ENCODE measurements at regions not wholly inside any gene's neighbourhood (a gene's known extent, or its start where the extent isn't known, plus 50 kb on each side); places are given as distances from the start of the nearest gene placed in this dataset.
"Not testable (repeated sequence)": the region's sequence is repeated elsewhere in the genome, so short reads cannot be mapped to it uniquely, and the experiment has no call there.

DNA sequence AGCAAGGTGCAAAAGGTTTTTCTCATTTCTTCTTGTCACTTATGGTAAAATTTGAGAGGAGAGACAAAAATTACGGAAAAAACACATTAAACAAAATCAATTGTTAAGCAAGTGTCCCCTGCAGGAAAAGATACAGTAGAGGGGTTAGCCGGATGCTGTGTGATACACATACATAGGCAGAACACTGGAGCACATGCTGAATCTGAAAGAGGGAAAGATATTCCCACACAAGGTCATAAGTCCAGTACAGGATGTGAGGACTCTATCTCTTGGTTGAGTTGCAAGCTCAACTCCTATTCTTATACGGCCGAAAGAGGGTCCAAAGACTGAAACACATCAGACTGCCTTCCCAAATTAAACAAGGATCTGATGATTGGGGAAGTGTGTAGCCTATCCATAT lies 427.5 kb upstream of the NUDT12 start:
- DNase-seq (ENCODE audit: extremely low read depth in 1 of 11, low read depth in 9 of 11, low spot score in 4 of 11), result no peak

DNA sequence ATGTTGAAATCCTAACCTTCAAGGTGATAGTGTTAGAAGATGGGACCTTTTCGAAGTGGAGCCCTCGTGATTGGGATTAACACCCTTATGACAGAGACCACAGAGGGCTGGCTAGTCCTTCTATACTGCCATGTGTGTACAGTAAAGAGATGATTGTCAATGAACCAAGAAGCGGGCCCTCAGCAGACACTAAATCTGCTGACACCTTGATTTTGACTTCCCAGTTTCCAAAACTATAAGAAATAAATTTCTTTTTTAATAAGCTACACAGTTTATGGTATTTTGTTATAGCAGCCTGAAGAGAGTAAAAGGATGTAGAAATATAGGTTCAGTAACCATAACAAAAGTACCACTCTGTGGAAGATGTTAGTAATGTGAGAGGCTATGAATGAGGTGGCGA lies 419.0 kb upstream of the NUDT12 start:
- DNase-seq (ENCODE audit: extremely low read depth in 1 of 11, low read depth in 9 of 11, low spot score in 4 of 11), result no peak

DNA sequence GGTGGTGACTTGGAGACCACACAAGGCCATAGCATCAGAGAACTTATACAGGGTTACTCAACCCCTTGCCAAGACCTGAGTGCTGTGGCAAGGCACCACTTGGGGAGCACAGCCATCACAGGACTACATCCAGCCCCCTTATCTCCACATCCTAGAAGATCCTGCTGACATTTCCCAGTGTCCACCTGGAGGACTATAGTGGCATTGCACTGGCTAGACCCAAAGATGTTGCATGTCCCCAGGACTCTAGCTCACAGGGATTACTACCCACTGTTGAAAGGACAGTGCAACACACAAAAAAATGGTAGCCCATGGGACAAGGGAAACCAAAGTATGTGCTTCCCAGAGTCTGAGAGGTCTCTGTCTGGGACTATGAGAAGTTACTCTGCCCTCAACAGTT lies 411.1 kb upstream of the NUDT12 start:
- DNase-seq (ENCODE audit: extremely low read depth in 1 of 11, low read depth in 9 of 11, low spot score in 4 of 11), result no peak

DNA sequence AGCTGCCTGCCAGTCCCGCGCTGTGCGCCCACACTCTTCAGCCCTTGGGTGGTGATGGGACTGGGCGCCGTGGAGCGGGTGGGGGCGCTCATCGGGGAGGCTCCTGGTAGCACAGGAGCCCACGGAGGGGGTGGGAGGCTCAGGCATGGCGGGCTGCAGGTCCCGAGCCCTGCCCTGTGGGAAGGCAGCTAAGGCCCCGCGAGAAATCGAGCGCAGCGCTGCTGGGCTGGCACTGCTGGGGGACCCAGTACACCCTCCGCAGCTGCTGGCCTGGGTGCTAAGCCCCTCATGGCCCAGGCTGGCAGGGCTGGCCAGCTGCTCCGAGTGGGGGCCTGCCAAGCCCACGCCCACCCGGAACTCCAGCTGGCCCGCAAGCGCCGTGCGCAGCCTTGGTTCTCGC lies 403.7 kb upstream of the NUDT12 start:
- not testable (repeated sequence) for DNase-seq (ENCODE audit: extremely low read depth in 1 of 11, low read depth in 9 of 11, low spot score in 4 of 11)

DNA sequence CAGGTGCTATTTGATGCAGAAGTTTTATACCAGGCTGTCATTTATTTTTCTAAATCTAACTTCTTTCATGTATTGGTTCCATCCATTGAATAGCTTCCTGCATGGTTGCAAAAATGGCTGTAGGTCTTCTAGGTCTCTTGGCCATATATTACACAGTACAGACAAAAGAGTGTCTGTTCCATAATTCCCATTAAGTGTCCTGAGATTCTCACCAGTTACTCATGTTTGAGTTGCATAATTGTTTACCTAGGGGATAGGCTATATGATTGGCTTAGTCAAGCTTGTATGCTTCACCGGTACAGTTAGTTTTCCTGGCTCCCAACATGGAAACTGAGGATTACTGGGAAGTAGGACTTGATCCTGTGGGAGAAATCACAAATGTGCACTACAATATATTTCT lies 399.4 kb upstream of the NUDT12 start:
- DNase-seq (ENCODE audit: extremely low read depth in 1 of 11, low read depth in 9 of 11, low spot score in 4 of 11), result no peak

DNA sequence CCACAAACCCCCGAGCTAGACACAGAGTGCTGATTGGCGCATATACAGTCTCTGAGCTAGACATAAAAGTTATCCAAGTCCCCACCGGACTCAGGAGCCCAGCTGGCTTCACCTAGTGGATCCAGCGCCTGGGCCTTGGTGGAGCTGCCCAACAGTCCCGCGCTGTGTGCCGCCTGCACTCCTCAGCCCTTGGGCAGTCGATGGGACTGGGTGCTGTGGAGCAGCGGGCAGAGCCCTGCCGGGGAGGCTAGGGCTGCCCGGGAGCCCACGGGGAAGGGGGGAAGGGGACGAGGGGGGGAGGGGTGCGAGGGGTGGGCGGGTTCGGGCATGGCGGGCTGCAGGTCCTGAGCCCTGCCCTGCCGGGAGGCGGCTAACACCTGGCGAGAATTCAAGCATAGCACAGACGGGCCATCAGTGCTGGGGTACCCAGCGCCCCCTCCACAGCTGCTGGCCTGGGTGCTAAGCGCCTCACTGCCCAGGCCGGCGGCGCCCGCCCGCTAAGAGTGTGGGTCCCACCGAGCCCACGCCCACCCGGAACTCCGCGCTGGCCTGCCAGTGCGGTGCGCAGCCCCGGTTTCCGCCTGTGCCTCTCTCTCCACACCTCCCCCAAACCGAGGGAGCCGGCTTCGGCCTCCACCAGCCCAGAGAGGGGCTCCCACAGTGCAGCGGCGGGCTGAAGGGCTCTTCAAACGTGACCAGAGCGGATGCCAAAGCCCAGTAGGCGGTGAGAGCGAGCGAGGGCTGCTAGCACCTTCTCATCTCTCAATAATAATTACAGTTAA lies 391.2 kb upstream of the NUDT12 start:
- no peak for DNase-seq (ENCODE audit: extremely low read depth in 1 of 11, low read depth in 9 of 11, low spot score in 4 of 11)

DNA sequence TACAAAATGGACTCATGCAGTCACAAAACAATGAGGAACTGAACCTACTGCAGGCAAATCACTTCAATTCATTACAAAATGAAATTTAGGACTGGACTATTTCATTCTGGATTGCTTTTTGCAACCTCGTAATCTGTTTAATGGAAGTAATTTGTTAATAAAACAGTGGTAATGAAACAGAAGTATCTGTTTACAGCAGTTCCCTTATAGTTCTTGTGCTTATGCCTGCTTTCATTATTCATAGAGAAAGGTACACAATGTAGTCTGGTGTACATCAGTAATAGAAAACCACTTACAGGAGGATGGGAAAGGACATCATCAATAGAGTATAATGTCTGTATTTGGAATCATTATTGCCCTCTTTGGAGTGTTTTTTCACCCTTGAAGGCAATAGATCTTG lies 389.2 kb upstream of the NUDT12 start:
- no peak for DNase-seq (ENCODE audit: extremely low read depth in 1 of 11, low read depth in 9 of 11, low spot score in 4 of 11)

DNA sequence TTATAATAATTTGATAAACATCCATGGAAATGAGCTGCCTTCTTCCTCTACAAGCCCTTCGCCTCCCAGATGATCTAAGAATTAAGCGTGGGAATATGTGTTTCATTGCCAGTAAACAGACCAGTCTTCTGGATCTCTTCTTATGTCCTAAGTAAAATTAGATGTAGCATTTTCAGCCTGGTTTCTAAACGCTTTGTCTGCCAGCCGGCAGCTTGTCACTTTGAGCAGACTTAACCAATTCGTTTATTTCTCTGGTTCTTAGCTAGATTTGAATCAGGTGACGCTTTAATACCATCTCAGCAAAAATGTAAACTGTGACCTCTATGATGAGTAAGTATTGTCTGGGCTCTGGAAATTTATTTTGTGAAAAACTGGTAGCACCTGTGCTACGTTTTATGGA lies 380.6 kb upstream of the NUDT12 start:
- no peak for DNase-seq (ENCODE audit: extremely low read depth in 1 of 11, low read depth in 9 of 11, low spot score in 4 of 11)

DNA sequence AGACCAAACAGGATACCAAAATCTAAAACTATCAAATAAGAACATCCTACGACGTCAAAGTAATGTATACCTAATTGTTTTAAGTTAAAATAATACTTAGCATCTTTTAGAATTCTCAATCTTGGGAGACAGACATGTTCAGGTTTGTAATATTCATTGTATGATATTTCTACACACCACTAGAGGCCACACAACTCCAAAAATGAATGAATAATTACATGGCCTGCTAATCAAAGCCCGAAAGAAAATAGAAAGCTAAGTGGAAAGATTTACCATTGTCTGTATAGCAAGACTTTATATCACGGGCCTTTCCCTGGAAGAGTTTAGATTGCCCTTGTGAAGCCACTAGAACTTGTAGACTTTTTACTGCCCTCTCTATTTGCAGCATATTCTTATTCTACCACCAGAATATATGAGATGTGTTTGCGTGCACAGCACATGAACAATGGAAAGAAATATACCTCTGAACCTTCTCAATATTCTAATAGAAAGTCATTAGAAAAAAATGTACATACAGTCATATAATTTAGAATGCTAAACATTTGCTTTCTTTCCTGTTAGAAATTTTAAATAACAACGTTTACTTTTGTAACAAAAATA lies 380.1 kb upstream of the NUDT12 start:
- DNase-seq (ENCODE audit: extremely low read depth in 1 of 11, low read depth in 9 of 11, low spot score in 4 of 11), result no peak

DNA sequence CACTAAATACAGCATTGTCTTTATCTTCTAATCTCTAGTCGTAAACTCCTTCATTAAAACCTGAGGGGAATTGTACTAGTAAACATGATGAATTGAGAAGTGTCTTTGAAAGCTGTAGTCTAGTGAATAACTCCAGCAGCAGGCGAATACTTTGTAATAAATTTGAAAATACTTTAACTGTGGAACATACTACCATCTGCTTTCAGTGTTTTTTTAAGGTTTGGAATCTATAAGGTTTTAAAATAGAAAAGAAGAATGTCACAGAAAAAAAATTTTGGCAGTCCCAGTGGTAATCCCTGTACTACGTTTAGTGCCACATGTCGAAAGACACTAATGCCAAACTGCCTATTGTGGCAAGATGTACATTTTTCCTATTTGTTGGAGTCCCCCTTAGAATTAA lies 379.0 kb upstream of the NUDT12 start:
- no peak for DNase-seq (ENCODE audit: extremely low read depth in 1 of 11, low read depth in 9 of 11, low spot score in 4 of 11)

DNA sequence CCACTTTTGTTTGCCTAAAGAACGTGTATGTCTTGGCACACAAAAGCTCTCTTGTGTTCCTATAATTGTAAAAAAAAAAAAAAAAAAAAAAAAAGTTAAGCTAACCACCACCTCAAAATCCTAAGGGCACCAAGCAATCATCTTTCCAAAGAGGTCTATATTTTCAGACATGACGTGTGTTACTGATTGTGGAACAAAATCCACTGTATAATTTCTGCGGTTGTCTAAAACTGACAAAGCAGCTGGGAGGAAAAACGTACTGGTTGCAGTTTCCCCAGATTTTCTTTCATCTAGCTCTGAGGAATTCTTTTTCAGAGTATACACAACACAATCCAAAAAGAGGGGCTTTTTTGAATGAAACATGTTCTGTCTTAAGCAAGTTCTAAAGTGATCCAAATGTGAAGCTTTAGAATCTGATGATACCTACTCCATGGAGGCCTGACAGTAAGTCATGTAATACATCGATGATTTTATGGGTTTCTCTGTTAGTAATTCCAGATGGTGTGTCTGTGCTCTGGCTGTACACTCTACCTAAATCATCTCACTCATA lies 375.6 kb upstream of the NUDT12 start:
- DNase-seq (ENCODE audit: extremely low read depth in 1 of 11, low read depth in 9 of 11, low spot score in 4 of 11), result no peak

DNA sequence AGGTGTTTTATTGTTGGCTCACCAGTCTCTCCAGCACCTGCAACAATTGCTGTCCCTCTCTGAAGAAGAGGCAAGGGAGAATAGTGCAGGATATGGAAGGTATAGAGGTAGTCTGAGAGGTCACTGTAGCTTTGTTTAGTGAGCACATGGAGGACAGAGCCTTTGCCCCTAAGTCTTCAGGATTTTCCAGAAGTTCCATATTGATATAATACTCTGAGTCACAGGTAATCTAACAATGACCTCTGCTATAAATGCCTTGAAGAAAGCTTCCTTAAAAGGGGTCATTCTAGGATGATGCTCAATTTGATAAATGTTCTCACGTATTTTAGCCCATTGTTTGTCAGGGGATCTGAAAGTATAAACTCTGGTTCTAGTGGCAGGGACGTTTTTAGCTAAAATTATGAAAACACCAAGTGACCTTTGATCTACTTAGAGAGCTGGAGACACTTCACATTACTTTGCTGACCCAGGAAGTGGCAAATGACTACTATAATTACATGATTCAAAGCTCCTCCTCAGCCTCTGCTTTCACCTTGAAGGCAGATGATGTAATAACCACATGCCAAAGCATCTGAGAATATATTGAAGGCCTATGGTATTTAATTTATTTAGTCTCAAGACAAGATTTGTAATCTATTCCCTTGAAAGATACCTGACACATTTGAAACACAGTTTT lies 366.9 kb upstream of the NUDT12 start:
- DNase-seq (ENCODE audit: extremely low read depth in 1 of 11, low read depth in 9 of 11, low spot score in 4 of 11), result no peak

DNA sequence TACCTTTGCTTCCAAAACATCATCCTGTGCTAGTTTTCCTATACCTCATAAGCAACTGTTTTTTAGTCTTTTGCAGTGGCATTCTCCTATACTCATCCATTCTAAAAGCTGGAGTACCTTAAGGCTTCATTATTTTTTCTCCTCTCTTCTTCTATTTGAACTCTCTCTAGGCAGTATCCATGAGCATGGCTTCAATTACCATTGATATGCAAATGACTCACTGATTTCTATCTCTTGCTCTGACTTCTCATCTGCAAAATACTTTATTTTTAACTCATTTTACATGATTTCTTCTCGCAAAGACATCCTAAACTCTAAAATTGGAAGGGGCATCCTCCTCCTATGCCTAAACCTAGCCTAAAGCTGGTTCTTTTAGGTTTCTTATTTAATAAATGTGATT lies 365.1 kb upstream of the NUDT12 start:
- DNase-seq (ENCODE audit: extremely low read depth in 1 of 11, low read depth in 9 of 11, low spot score in 4 of 11), result no peak

DNA sequence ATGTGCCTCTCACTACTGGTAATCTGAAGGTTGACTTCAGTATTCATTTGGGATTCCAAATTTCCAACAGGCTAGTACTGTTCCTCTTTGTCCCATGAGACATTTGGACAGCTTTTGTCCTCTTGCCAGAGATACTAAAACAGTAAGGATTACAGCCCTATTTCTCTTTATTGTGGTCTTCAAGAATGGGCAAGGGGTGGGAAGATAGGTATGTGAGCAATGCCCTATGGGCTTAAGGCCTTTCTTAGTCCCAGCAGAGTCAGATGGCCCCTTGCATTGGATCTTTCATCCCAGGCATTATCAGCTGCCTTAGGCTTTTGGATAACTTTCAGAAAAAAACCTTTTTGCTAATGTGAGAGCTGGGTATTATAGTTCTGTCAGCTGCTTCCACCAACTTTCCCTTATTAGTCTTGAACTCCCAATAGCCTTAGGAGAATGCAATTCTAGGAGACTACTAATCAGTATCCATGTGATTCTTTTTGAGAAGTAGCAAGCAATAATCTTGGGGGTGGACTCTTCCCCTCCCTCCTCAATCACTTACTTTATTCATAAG lies 361.1 kb upstream of the NUDT12 start:
- no peak for DNase-seq (ENCODE audit: extremely low read depth in 1 of 11, low read depth in 9 of 11, low spot score in 4 of 11)

DNA sequence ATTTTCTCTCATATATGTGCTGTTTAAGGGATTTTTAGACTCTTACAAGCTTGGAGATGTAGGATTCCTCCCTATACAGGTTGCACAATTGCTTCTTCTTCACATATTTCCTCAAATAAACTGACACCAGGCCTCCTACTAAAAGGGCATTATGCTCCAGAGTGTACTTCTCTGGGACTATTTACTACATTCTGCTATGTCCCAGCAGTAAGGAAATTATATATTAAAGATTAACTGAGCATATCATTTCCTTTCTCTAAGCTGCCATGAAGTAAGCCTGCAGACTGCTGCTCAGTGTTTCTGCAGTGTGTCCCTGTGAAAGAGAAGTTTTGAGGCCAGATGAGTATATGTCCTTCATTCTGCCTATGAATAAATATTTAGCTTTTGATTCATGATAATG lies 356.9 kb upstream of the NUDT12 start:
- no peak for DNase-seq (ENCODE audit: extremely low read depth in 1 of 11, low read depth in 9 of 11, low spot score in 4 of 11)

DNA sequence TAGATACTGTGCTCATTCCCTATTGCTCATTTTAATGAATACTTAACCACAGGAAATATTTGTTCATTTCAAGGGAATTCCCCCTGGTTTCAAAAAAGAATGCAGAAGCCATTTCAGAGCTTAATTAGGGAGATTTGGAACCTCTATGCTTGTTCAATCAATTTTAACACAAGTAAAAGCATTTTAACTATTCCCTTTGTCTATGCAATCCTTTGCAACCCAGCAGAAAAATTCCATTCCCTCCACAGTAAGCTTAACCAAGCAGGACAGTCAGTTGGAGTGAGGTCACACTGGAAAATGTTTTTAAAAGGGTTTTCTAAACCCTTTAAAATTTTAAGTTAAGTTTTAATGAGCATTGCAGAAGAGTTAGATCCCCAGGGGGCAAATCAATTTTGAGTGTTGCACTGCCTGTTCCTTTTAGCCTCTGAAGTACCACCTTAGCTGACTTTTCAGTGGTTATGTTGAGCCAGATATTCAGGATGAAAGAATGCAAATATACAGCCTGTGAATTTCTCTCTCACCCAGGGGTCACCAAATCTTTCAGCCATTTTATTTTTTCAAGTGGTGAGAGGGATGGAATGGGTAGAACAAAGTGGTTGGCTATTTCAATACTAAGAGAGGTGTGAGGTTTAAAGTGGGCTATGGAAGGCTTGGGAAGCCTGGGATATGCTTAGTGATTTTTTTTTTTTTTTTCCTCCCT lies 356.2 kb upstream of the NUDT12 start:
- DNase-seq (ENCODE audit: extremely low read depth in 1 of 11, low read depth in 9 of 11, low spot score in 4 of 11), result no peak

DNA sequence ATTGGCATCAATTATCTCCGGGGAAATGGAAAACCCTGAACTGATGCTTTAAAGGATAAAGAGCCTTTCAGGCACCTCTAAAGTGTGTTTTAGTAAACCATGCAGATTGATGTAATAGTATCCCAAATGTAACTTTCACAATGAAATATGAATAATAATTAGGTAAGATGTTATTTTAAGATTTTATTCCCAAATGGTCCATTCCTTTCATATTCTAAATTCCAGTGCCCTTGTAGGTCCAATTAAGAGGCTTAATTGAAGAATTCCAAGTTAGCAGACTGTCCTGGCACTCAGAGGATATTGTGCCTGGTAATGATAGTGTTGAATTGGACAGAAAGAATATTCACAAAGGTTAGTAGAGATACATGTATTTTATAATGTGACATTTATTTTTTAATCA lies 352.5 kb upstream of the NUDT12 start:
- DNase-seq (ENCODE audit: extremely low read depth in 1 of 11, low read depth in 9 of 11, low spot score in 4 of 11), result no peak

DNA sequence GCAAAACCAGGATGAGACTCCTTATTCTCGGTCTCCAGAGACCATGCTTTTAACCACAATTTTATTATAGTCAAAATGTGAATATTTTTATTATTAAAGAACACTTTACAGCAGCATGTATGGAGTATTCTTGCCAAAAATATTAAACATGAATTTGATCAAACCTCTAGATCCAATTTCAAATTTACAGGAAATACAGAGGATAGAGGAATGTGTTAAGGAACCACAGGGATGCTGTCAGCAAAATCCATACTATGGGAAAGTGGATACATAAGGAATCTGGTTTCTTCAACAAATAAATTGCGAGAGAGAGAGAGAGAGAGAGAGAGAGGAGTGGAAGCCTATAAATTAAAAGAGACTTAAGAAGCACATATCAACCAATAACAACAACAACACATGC lies 348.2 kb upstream of the NUDT12 start:
- DNase-seq (ENCODE audit: extremely low read depth in 1 of 11, low read depth in 9 of 11, low spot score in 4 of 11), result no peak

DNA sequence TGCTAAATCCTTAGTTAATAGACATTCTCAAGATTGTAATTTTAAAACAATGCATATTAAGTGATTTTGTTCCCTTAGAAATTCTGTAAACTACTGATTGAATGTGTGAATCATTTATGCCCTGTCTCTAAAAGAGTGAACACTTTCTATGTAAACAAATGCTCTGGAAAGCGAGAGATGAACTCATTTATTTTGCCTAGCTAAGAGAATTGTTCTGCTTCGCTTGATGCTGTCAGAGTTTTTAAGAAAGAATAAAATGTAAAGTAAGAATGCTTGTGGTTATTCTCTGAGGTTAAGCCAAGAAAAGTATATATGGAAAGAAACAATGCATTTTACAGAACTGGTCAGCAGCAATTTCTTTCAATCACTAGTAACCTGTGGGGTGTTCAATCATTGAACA lies 347.4 kb upstream of the NUDT12 start:
- DNase-seq (ENCODE audit: extremely low read depth in 1 of 11, low read depth in 9 of 11, low spot score in 4 of 11), result no peak
